Endothelial cell of umbilical vein (primary cell): ENCODE measurements at regions not wholly inside any gene's neighbourhood (a gene's known extent, or its start where the extent isn't known, plus 50 kb on each side); places are given as distances from the start of the nearest gene placed in this dataset.

Experiments
- BruUV-seq: library from RNA; stranded (reverse); fragments of 400-500 nt; replicated peaks from 2 replicates; lab custom pipeline; 2021; lab: Mats Ljungman, UMichigan
- CTCF ChIA-PET: fragments of 300-600, 350-600 bp; sonication (Branson Sonifier 250); formaldehyde crosslinking; loops from one replicate; lab custom pipeline; 2021; ENCODE audit warnings: antibody characterized with exemption, inconsistent platforms; lab: Charles Lee
- POLR2A ChIA-PET: fragments of 300-600, 350-600 bp; sonication (Branson Sonifier 250); formaldehyde crosslinking; loops from one replicate; lab custom pipeline; 2021; ENCODE audit warnings: antibody characterized with exemption, inconsistent platforms; lab: Charles Lee
- DNase-seq: peaks from one replicate; pipeline ENCODE4 v3.0.0-alpha.2; 2011; ENCODE audit warnings: low read depth, low spot score
- FAIRE-seq: peaks from 2 replicates; lab custom pipeline; 2011; peaks lifted over from hg19 to GRCh38; lab: Jason Lieb, UNC
- H2AFZ ChIP-seq: 2 replicates; pipeline ENCODE4 v1.6.0; 2012; ENCODE audit warnings: low read depth, low read length, control low read depth, inconsistent platforms
- H3K27ac ChIP-seq: 2 replicates; pipeline ENCODE4 v1.5.1; 2011; ENCODE audit warnings: low read depth, mild to moderate bottlenecking, control low read depth, low read length, moderate library complexity; ENCODE audit not compliant: insufficient read depth
- H3K27me3 ChIP-seq, 2 experiments: 2 replicates each; pipeline versions ENCODE4 v1.6.0 to v1.6.1; 2011; ENCODE audit warnings: low read length in 2 of 2, mixed read lengths in 1 of 2; ENCODE audit not compliant: control insufficient read depth in 2 of 2, insufficient read depth in 2 of 2
- H3K36me3 ChIP-seq, 2 experiments: 2 replicates in 1 of 2; 3 replicates in 1 of 2; pipeline ENCODE4 v1.5.1; 2011; ENCODE audit warnings: low read length in 2 of 2, mild to moderate bottlenecking in 1 of 2, moderate library complexity in 1 of 2; ENCODE audit not compliant: control insufficient read depth in 2 of 2, insufficient read depth in 2 of 2; ENCODE audit errors: extremely low read depth in 1 of 2
- H3K4me1 ChIP-seq: 3 replicates; pipeline ENCODE4 v1.5.1; 2011; ENCODE audit warnings: mild to moderate bottlenecking, low read length; ENCODE audit not compliant: control insufficient read depth, insufficient read depth; ENCODE audit errors: extremely low read depth
- H3K4me2 ChIP-seq: 2 replicates; pipeline ENCODE4 v1.6.1; 2011; ENCODE audit warnings: low read length, control low read depth, mixed read lengths; ENCODE audit not compliant: insufficient read depth
- H3K4me3 ChIP-seq, 3 experiments: fragments of 200-600 bp in 1 of 3; sonication (generic), shearing (Covaris generic) in 1 of 3; replicated peaks in 1 of 3; 2 replicates each; pipeline ENCODE4 v1.5.1; 2011 to 2016; ENCODE audit warnings: control low read depth in 3 of 3, low read length in 3 of 3, mild to moderate bottlenecking in 2 of 3, inconsistent platforms in 1 of 3, low read depth in 1 of 3, moderate library complexity in 1 of 3; ENCODE audit not compliant: insufficient read depth in 1 of 3
- H3K79me2 ChIP-seq: 2 replicates; pipeline ENCODE4 v1.6.0; 2012; ENCODE audit warnings: low read length, inconsistent platforms; ENCODE audit not compliant: control insufficient read depth, insufficient read depth
- H3K9ac ChIP-seq: replicated peaks from 2 replicates; pipeline ENCODE3; 2011; ENCODE audit warnings: low read length, control low read depth; ENCODE audit not compliant: insufficient read depth; ENCODE audit errors: extremely low read depth
- H3K9me1 ChIP-seq: replicated peaks from 3 replicates; pipeline ENCODE4 v1.6.0; 2011; ENCODE audit warnings: mild to moderate bottlenecking, low read length; ENCODE audit not compliant: control insufficient read depth, insufficient read depth; ENCODE audit errors: extremely low read depth
- H3K9me3 ChIP-seq: replicated peaks from 2 replicates; pipeline ENCODE4 v1.5.1; 2012; ENCODE audit warnings: low read length, inconsistent platforms; ENCODE audit not compliant: control insufficient read depth, insufficient read depth
- H4K20me1 ChIP-seq: replicated peaks from 2 replicates; pipeline ENCODE3; 2011; ENCODE audit warnings: mild to moderate bottlenecking, low read length; ENCODE audit not compliant: control insufficient read depth, insufficient read depth; ENCODE audit errors: extremely low read depth
- EZH2 ChIP-seq: IDR thresholded peaks from 2 replicates; pipeline ENCODE4 v1.6.1; 2012; ENCODE audit warnings: borderline replicate concordance, low read depth, mild to moderate bottlenecking, moderate library complexity, low read length, inconsistent platforms; ENCODE audit not compliant: severe bottlenecking
- FOS ChIP-seq: IDR thresholded peaks from 2 replicates; pipeline ENCODE4 v1.6.1; 2011; ENCODE audit warnings: mild to moderate bottlenecking, low read length, moderate library complexity, borderline replicate concordance; ENCODE audit not compliant: insufficient read depth
- JUN ChIP-seq: IDR thresholded peaks from 2 replicates; pipeline ENCODE4 v1.6.1; 2011; ENCODE audit warnings: borderline replicate concordance, low read depth; ENCODE audit not compliant: insufficient read length, insufficient read depth
- MAX ChIP-seq: IDR thresholded peaks from 2 replicates; pipeline ENCODE4 v1.6.1; 2011; ENCODE audit not compliant: insufficient read depth, insufficient read length
- MYC ChIP-seq: IDR thresholded peaks from one replicate; pipeline ENCODE4 v1.6.1; 2011; ENCODE audit warnings: mild to moderate bottlenecking, low read depth, low read length
- POLR2A ChIP-seq: IDR thresholded peaks from 2 replicates; pipeline ENCODE4 v1.6.1; 2012; ENCODE audit warnings: low read depth, mild to moderate bottlenecking, control low read depth, low read length
- dilution Hi-C: fragments of 300-500 bp; cut with MboI; formaldehyde crosslinking; loops from one replicate; pipeline ENCODE4 v1.15.0; 2019; ENCODE audit warnings: low sequenced_read_pairs; ENCODE audit not compliant: extremely low pct_ligation_motif_present
- intact Hi-C: fragments of 100-400 bp; cut with micrococcal nuclease; formaldehyde crosslinking; loops from one replicate; pipeline ENCODE4 v1.10.0; 2022

DNA sequence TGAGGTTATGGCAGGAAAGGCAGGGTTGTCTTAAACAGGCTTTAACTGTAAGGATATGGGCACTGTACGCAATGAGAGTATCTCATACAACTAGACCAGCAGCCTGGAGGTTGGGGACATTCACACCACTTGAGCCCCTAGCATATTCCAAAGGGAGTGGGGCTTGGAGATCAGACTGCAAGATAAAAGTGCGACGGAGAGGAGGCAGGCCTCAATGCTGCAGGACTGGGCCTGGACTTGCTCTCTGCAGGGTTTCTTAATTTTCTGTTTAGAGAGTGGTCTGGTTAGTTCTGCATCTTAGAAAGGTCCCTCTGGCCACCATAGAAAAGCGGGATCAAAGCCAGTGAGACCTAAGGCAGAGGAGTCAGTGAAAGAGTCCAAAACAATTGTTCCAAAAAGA is 357.7 kb upstream of the NR2F2 start:
- no peak overlapping the region for H3K27ac ChIP-seq
- H3K4me3 ChIP-seq, result no peak overlapping the region
- H2AFZ ChIP-seq, result no peak overlapping the region
- H3K9me1 ChIP-seq, result no peaks in the 10 kb centered on the region
- no peaks in the 10 kb centered on the region for H3K27me3 ChIP-seq
- DNase-seq, result no peak
- no TSS peak for BruUV-seq
- dilution Hi-C loops (no loop called here), intact Hi-C loops (no loop called here)
- no peak overlapping the region for H3K9ac ChIP-seq
- CTCF ChIA-PET, result no interaction called here
- H4K20me1 ChIP-seq, result no peaks in the 10 kb centered on the region
- no peaks in the 10 kb centered on the region for H3K79me2 ChIP-seq
- H3K36me3 ChIP-seq, result no peaks in the 10 kb centered on the region
- no peaks in the 10 kb centered on the region for H3K9me3 ChIP-seq
- POLR2A ChIA-PET, result no interaction called here
- no peaks in the 10 kb centered on the region for H3K4me1 ChIP-seq
- no peak for FAIRE-seq
- H3K4me2 ChIP-seq, result no peak overlapping the region
- TF ChIP-seq JUN, result no peak
- no peak for TF ChIP-seq EZH2
- no peak for TF ChIP-seq MYC

DNA sequence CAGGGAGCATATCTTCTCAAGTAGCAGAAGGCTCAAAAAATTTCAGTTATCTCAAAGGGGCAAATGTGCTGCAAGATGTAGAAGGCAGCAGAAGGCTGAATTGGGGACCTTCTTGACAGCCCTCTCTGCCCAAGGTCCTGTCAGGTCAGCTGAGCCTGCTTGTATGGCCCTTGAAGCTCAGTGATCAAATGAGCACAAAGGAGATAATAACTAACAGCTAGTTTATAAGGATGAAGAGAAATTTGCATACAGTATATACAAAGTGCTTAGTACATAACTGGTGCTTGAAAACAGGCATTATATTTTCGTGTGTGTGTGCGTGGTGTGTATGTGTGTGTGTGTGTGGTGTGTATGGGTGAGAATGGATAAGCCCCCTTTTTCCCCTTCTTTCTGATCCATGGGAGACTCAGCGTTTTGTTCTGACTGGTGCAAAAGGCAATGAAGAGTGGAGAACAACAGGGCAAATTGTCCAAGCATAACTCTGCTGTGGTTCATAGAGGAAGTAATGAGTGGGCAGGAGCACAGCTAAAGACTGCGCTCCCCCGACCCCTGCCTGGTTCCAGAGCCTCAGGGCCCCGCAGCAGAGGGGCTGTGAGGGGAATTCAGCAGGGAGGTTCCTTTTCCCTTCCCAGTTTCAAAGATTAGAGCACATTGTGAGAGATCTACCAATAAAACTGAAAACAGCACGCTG is 356.8 kb upstream of the NR2F2 start:
- Histone ChIP-seq H3K4me2 (no peak overlapping the region), H3K9me1 (no peaks in the 10 kb centered on the region), H3K27ac (no peak overlapping the region), H3K9me3 (no peaks in the 10 kb centered on the region), H3K9ac (no peak overlapping the region), H3K36me3 (no peaks in the 10 kb centered on the region), H2AFZ (no peak overlapping the region), H3K79me2 (no peaks in the 10 kb centered on the region), H3K4me1 (no peaks in the 10 kb centered on the region), H3K27me3 (no peaks in the 10 kb centered on the region), H4K20me1 (no peaks in the 10 kb centered on the region), H3K4me3 (no peak overlapping the region)
- FAIRE-seq (no peak), DNase-seq (no peak)
- CTCF ChIA-PET, result no interaction called here
- dilution Hi-C loops, result no loop called here
- no TSS peak for BruUV-seq
- POLR2A ChIA-PET, result no interaction called here
- TF ChIP-seq POLR2A (no peak), EZH2 (no peak), FOS (no peak), MYC (no peak), MAX (no peak)
- intact Hi-C loops, result no loop called here
